ENCODE measurements at regions not wholly inside any gene's neighbourhood (a gene's known extent, or its start where the extent isn't known, plus 50 kb on each side); places are given as distances from the start of the nearest gene placed in this dataset.

GRCh38 chr11:69977951-69978350 is 100.2 kb upstream of the ANO1 start:
- no peak for DNase-seq

GRCh38 chr11:69978841-69979614 is 99.1 kb upstream of the ANO1 start:
- no peak for DNase-seq

- DNase-seq, result no peak
Measured at GRCh38 chr11:69979632-69980031, 98.5 kb upstream of the ANO1 start.

GRCh38 chr11:69981119-69981784 is 96.9 kb upstream of the ANO1 start:
- no peak for DNase-seq

- no peak for DNase-seq
Measured at GRCh38 chr11:69982690-69983570, 95.2 kb upstream of the ANO1 start.

- no peak for DNase-seq
Measured at GRCh38 chr11:69983571-69983877, 94.6 kb upstream of the ANO1 start.

- no peak for DNase-seq
Measured at GRCh38 chr11:69983897-69984438, 94.1 kb upstream of the ANO1 start.

- no peak for DNase-seq
Measured at GRCh38 chr11:69984457-69985261, 93.5 kb upstream of the ANO1 start.

- DNase-seq, result no peak
Measured at GRCh38 chr11:69985331-69985640, 92.8 kb upstream of the ANO1 start.

- no peak for DNase-seq
Measured at GRCh38 chr11:69985641-69986439, 92.3 kb upstream of the ANO1 start.

- no peak for DNase-seq
Measured at GRCh38 chr11:69986440-69986787, 91.7 kb upstream of the ANO1 start.

- DNase-seq, result no peak
Measured at GRCh38 chr11:69986830-69987229, 91.3 kb upstream of the ANO1 start.

- DNase-seq, result no peak
Measured at GRCh38 chr11:69992026-69992425, 86.1 kb upstream of the ANO1 start.

GRCh38 chr11:69992943-69993694 is 85.0 kb upstream of the ANO1 start:
- no peak for DNase-seq

- no peak for DNase-seq
Measured at GRCh38 chr11:69994810-69995209, 83.3 kb upstream of the ANO1 start.

GRCh38 chr11:69995697-69996096 is 82.4 kb upstream of the ANO1 start:
- no peak for DNase-seq

GRCh38 chr11:69996451-69996850 is 81.7 kb upstream of the ANO1 start:
- no peak for DNase-seq

GRCh38 chr11:69997352-69997751 is 80.8 kb upstream of the ANO1 start:
- no peak for DNase-seq

- no peak for DNase-seq
Measured at GRCh38 chr11:69999721-70000120, 78.4 kb upstream of the ANO1 start.

GRCh38 chr11:70000228-70000627 is 77.9 kb upstream of the ANO1 start:
- DNase-seq, result no peak

- no peak for DNase-seq
Measured at GRCh38 chr11:70001246-70001645, 76.9 kb upstream of the ANO1 start.

All from stimulated activated CD4-positive, alpha-beta T cell treated with anti-CD3 and anti-CD28 coated beads, Interleukin-4, amount 100 ng/mL, for 24 hours (primary cell).